Stimulated activated naive CD8-positive, alpha-beta T cell treated with anti-CD3 and anti-CD28 coated beads, Interleukin-15, Interleukin-2, amounts not matched to agents 100 ng/mL and 50 ng/mL, for 24 hours (primary cell): ENCODE measurements at regions not wholly inside any gene's neighbourhood (a gene's known extent, or its start where the extent isn't known, plus 50 kb on each side); places are given as distances from the start of the nearest gene placed in this dataset.
"Not testable (repeated sequence)": the region's sequence is repeated elsewhere in the genome, so short reads cannot be mapped to it uniquely, and the experiment has no call there.

Source experiments
- H3K27ac Mint-ChIP-seq: one replicate; pipeline ENCODE4 v1.8.0; 2021; ENCODE audit warnings: mild to moderate bottlenecking, mixed read lengths
- H3K27me3 Mint-ChIP-seq: one replicate; pipeline ENCODE4 v1.8.0; 2021; ENCODE audit warnings: mixed read lengths
- H3K36me3 Mint-ChIP-seq: one replicate; pipeline ENCODE4 v1.8.0; 2021; ENCODE audit warnings: low read depth, mixed read lengths
- H3K4me1 Mint-ChIP-seq: one replicate; pipeline ENCODE4 v1.8.0; 2021; ENCODE audit warnings: low read depth, mixed read lengths
- H3K4me3 Mint-ChIP-seq: one replicate; pipeline ENCODE4 v1.8.0; 2021; ENCODE audit warnings: mild to moderate bottlenecking, mixed read lengths
- H3K9me3 Mint-ChIP-seq: one replicate; pipeline ENCODE4 v1.8.0; 2021; ENCODE audit warnings: mixed read lengths

DNA sequence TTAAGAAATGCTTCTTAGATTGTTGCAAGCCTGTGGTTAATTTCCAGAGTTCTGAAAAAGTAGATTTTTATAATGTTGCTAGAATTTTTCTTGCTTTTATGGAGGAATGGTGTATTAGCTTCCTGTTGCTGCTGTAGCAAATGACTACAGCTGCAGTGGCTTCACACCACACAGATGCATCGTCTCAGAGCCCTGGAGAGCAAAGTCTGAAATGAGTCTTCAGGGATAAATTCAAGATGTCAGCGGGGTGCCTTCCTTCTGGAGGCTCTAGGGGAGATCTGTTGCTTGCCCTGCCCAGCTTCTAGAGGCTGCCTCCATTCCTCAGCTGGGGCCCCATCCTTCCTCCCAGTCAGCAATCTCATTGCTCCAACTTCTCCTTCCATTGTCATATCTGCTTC, 187.8 kb downstream of the ZNF516 start:
- Mint-ChIP-seq H3K9me3 (no peaks in the 10 kb centered on the region), H3K36me3 (no peaks in the 10 kb centered on the region), H3K27me3 (no peaks in the 10 kb centered on the region), H3K4me1 (no peaks in the 10 kb centered on the region), H3K27ac (no peak overlapping the region), H3K4me3 (no peak overlapping the region)

DNA sequence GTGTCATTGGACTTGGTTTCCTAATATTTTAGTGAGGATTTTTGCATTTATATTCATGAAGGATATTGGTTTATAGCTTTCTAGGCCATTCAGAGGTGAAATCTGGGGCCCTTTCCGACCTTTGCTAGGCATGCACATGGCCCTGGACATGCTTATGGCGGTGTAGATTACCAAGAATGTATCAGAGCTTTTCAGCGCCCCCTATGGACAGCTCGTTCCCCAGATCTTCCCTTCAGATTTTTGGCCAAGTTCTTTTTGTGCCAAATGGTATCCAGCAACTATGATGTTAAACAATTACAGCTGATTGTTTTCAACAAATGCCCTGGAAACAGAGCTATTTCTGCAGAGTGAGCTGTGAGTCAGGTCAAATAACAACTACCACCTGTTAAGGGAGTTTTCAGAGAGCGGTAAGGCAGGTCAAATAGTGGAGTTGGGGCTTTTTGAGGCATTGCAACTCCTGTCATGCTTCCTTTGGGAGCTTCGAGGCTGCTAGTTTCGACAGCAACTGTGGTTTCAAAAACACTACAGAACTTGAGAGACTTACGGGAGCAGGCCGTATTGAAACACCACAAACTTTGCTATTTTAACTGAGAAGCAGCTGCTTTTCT, 188.3 kb downstream of the ZNF516 start:
- H3K27me3 Mint-ChIP-seq: no peaks in the 10 kb centered on the region
- H3K4me3 Mint-ChIP-seq: no peak overlapping the region
- no peaks in the 10 kb centered on the region for H3K36me3 Mint-ChIP-seq
- H3K27ac Mint-ChIP-seq: no peak overlapping the region
- H3K9me3 Mint-ChIP-seq: no peaks in the 10 kb centered on the region
- no peaks in the 10 kb centered on the region for H3K4me1 Mint-ChIP-seq

DNA sequence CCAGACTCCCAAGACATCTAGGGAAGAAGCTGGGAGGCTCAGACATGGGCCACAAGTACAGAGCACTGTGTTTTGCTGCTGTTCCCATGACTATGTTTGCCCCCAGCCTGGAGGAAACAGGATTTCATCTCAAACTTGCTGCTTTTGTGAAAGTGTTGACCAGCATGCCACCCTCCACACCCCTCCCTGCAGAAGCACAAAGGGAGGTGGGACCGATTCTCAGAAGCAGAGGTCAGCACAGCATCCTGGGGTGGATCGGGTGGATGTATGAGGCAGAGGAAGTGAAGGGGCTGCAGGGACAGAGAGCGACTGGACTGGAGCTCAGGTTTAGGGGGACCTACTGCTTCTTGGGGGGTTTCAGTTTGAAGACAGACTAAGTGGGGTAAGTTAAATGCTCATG, 209.2 kb downstream of the ZNF516 start:
- Mint-ChIP-seq H3K9me3 (no peaks in the 10 kb centered on the region), H3K27me3 (no peaks in the 10 kb centered on the region), H3K4me1 (no peaks in the 10 kb centered on the region), H3K36me3 (no peaks in the 10 kb centered on the region), H3K4me3 (no peak overlapping the region), H3K27ac (no peak overlapping the region)

DNA sequence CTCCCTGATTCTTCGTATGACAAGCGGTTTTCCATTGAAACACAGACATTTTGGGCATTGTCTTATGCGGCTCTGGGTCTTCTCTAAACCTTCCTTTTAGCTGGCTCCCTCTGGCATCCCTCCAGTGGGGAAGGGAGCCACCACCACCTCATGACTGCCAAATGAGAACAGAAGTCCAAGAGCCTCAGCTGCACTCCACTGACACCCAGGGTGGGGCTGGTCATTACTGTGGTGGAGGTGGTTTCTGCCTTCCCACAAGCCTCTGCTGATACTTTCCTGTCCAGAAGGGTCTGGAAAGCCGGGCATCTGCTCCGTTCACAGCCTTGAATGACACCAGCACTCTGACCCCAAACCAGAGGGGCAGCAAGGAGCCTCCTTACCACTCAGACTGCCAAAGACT, 213.5 kb downstream of the ZNF516 start:
- Mint-ChIP-seq H3K4me1 (no peaks in the 10 kb centered on the region), H3K36me3 (no peaks in the 10 kb centered on the region), H3K4me3 (no peak overlapping the region), H3K9me3 (no peaks in the 10 kb centered on the region), H3K27me3 (no peaks in the 10 kb centered on the region), H3K27ac (no peak overlapping the region)

DNA sequence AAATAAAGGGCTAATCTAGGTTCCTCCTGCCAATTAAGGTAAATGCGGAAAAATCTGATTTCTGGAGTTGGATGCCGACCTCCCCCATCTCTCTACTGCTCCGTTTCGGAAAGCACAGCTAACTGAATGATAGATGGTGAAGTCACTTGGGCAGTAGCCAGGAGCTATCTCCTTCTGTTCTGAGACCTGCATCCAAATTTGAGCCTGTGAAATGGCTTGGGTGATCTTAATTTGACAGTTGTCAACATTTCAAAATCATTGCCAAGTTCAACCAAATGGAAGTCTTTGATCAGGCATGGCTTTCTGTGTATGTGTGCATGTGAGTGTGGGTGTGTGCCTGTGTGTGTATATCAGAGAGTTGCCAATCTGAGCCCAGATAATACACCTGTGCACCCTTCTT, 217.2 kb downstream of the ZNF516 start:
- Mint-ChIP-seq H3K27me3 (no peaks in the 10 kb centered on the region), H3K4me3 (no peak overlapping the region), H3K4me1 (no peaks in the 10 kb centered on the region), H3K9me3 (no peaks in the 10 kb centered on the region), H3K27ac (no peak overlapping the region), H3K36me3 (no peaks in the 10 kb centered on the region)

DNA sequence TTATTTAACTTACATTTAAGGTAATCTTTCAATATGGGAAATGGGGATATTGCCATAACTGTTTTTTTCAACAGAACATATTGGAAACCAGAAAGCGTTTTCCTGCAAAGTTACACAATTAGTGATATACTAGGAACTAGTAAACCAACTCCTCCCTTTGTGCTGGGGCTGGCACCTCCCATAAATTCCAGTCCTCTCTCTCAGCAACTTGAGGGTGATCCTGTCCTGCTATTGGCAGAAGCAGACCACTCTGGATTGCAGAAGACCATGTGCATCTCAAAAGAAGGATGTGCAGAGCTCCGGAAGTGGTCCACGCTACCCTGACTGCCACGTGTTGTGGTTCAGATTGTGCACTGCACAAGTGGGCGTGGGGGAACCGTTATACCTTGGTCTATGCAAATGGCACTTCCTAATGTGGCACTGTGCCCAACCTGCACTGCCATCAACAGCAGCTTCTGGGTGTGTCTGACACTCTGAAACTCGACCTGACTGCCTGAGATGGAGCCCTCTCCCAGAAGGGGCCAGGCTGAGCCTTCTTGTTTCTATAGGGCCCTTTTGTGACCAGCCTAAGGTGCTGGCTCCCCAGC, 219.2 kb downstream of the ZNF516 start:
- H3K27me3 Mint-ChIP-seq: no peaks in the 10 kb centered on the region
- H3K4me3 Mint-ChIP-seq: no peak overlapping the region
- H3K36me3 Mint-ChIP-seq: no peaks in the 10 kb centered on the region
- H3K27ac Mint-ChIP-seq: no peak overlapping the region
- H3K9me3 Mint-ChIP-seq: no peaks in the 10 kb centered on the region
- no peaks in the 10 kb centered on the region for H3K4me1 Mint-ChIP-seq

DNA sequence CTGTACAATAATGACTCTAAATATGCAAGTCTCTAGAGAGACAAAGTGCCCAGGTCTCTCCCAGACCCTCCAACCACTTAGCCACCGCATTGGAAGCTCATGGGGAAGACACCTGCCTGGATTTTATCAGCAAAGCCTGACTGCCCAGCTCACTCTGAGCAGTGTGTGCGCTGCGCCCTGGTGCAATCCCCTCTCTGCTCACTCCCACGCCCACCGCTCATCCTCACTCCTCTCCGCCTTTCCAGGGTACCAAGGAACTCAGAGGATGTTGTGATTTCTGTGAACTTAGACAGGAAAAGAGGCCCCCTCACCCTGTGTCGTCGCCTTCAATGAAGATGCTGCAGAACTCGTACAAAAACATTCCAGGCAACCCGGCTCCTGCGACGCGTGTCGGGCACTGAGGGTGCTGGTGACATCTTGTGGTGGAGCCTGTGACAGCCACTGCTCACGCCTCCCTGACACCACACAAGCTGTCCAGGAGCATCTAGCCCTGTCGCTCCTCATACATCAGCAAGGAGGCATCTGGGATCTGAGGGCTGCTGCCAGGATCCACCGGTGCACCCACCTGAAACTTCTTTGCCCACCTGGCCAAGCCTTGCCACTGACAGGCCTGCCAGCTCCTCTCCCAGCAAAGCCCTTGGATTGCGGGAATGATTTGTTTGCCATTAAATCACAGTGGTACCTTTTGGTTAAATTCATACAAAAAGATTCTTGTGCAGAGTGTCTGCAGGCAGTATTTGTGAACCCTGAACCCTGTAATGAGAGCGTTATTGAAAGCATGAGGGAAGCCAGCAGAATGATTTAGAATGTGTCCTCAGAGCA, 220.4 kb downstream of the ZNF516 start:
- H3K36me3 Mint-ChIP-seq: no peaks in the 10 kb centered on the region
- H3K4me1 Mint-ChIP-seq: no peaks in the 10 kb centered on the region
- no peak overlapping the region for H3K4me3 Mint-ChIP-seq
- no peaks in the 10 kb centered on the region for H3K27me3 Mint-ChIP-seq
- no peak overlapping the region for H3K27ac Mint-ChIP-seq
- H3K9me3 Mint-ChIP-seq: no peaks in the 10 kb centered on the region

DNA sequence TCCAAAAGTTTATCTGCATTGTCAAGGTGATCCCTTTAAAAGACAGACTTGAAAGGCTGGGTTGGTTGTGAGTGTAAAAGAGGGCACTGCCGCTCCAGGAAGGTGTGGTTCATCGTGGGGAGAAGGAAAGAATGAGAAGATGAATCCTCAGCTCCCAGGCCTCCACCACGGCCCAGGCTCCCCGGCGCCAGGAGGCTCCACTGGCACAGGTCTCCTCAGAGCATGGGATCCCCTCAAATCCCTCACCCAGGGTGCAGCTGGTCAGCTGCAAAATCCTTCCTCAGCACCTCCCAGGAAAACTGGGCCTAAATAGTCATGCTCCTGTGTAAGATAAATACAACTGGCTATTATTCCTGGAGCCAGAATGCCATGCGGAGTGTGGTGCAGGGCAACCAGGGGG, 221.1 kb downstream of the ZNF516 start:
- Mint-ChIP-seq H3K27me3 (no peaks in the 10 kb centered on the region), H3K27ac (no peak overlapping the region), H3K4me1 (no peaks in the 10 kb centered on the region), H3K9me3 (no peaks in the 10 kb centered on the region), H3K36me3 (no peaks in the 10 kb centered on the region), H3K4me3 (no peak overlapping the region)

DNA sequence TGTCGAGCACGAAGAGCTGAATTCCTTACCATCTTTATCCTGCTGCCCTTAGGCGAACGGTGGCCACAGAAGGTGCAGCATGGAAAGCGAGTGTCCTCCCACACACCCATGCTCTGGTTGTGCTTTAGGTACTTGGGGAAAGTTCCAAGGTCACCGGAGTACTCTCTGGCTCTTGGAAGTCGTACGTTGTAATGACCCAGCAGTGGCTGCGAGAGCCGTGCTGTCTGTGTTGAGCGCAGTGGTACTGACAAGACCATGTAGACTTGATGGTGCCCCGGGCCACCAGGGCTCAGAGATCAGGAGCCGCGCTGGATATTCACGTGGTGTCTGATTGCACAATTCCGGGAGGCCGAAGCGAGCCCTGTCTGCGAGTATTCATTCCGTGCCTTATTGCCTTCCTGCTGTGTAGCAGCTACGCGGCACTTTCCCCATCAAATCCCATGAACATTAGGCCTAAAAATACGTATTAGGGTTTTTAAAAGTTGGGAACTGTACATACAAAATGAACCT, 222.0 kb downstream of the ZNF516 start:
- H3K4me1 Mint-ChIP-seq: no peaks in the 10 kb centered on the region
- H3K36me3 Mint-ChIP-seq: no peaks in the 10 kb centered on the region
- no peak overlapping the region for H3K27ac Mint-ChIP-seq
- no peaks in the 10 kb centered on the region for H3K9me3 Mint-ChIP-seq
- H3K27me3 Mint-ChIP-seq: no peaks in the 10 kb centered on the region
- no peak overlapping the region for H3K4me3 Mint-ChIP-seq

DNA sequence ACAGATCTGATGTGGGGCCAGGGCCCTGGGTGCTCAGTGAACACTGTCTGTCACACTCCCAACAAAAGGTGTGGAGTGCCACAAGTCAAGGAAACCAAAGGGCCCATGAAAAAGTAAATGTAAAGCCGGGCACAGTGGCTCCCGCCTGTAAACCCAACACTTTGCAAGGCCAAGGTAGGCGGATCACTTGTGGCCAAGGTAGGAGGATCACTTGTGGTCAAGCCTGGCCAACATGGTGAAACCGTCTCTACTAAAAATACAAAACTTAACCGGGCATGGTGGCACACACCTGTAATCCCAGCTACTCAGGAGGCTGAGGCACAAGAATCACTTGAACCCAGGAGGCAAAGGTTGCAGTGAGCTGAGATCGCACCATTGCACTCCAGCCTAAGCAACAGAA, 227.6 kb downstream of the ZNF516 start:
- H3K4me3 Mint-ChIP-seq, H3K9me3 Mint-ChIP-seq, H3K27ac Mint-ChIP-seq, H3K36me3 Mint-ChIP-seq, H3K27me3 Mint-ChIP-seq, H3K4me1 Mint-ChIP-seq: not testable (repeated sequence)

DNA sequence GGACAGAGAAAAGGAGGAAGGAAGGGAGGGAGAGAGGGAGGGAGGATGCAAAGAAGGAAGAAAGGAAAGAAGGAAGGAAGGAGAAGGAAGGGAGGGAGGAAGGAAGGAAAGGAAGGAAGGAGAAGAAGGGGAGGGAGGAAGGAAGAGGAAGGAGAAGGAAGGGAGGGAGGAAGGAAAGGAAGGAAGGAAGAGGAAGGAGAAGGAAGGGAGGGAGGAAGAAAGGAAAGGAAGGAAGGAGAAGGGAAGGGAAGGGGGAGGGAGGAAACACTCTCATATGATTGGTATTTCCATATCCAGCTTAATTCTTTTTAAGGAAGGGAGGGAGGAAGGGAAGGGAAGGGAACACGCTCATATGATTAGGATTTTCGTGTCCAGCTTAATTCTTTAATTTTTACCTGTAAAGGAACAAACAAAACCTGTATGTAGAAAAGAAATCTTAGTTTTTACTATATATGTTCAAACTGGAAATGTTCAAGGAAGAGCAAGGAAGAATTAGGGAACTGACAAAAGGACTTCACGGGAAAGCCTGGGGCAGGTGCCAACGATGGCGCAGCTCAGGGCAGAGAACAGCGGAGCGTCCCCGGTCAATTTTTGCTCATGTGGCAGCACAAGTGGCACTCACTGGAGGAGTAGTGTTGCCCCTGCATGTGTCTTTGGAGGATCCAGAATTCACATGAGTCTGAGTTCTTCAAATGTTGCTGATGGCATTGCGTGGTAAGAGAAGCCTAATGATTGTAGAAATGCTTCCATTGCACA, 228.6 kb downstream of the ZNF516 start:
- H3K27me3 Mint-ChIP-seq: peaks cover 4% of the 10 kb centered on the region
- H3K36me3 Mint-ChIP-seq: no peaks in the 10 kb centered on the region
- H3K9me3 Mint-ChIP-seq: no peaks in the 10 kb centered on the region
- H3K4me3 Mint-ChIP-seq: no peak overlapping the region
- no peaks in the 10 kb centered on the region for H3K4me1 Mint-ChIP-seq
- no peak overlapping the region for H3K27ac Mint-ChIP-seq

DNA sequence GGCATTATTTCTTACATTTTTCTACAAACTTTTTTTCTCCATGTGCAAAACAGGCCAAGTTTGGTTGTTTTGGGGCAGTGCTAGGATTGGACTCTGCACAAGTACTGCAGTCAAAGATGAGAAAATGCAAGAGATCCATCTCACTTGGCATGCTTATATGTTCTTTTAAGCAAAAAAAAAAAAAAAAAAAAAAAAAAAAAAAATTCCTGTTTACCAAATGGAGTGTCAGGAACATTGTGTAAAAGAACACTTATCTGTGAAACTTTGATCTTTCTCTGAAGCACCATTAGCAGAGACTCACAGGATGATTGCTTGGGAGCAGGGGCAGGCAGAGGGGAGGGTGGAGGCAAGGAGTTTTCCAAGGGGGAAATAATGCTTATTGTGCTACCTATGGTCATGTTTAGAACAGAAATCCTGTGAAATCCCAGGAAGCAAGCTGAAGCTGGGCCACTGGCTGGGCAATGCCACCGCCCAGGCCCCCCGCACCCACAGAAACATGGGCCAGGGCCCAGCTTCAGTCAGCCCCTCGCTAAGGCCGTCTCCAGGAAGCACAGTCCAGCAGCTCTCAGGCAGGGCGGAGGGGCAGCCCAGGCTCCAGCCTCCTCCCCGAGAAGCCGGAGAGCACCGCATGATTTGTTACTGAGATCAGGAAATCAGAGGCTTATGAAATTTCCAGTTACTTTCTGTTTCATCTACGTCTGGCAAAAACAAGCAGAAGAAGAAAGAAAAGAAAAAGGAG, 229.4 kb downstream of the ZNF516 start:
- Mint-ChIP-seq H3K9me3 (no peaks in the 10 kb centered on the region), H3K36me3 (no peaks in the 10 kb centered on the region), H3K4me1 (no peaks in the 10 kb centered on the region), H3K4me3 (no peak overlapping the region), H3K27ac (no peak overlapping the region), H3K27me3 (peaks cover 4% of the 10 kb centered on the region)

DNA sequence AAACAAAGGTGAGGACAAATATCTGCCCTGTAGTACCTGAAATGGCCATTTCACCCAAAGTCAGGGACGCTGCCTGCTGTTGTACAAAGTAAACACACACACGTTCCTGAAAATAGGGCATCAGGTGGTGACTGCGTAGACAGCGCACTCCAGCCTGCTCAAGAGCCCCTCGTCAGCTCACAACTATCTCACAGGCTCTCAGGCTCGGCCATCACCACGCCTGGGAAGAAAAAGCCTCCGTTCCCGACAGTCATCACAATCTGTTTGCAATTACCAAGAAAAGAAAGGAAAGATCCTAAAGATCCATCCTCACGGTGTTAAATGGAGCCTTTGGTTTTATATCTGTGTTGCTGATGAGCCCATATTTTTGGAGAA, 230.2 kb downstream of the ZNF516 start:
- peaks cover 4% of the 10 kb centered on the region for H3K27me3 Mint-ChIP-seq
- H3K4me3 Mint-ChIP-seq: no peak overlapping the region
- no peaks in the 10 kb centered on the region for H3K36me3 Mint-ChIP-seq
- H3K9me3 Mint-ChIP-seq: no peaks in the 10 kb centered on the region
- H3K4me1 Mint-ChIP-seq: no peaks in the 10 kb centered on the region
- no peak overlapping the region for H3K27ac Mint-ChIP-seq

DNA sequence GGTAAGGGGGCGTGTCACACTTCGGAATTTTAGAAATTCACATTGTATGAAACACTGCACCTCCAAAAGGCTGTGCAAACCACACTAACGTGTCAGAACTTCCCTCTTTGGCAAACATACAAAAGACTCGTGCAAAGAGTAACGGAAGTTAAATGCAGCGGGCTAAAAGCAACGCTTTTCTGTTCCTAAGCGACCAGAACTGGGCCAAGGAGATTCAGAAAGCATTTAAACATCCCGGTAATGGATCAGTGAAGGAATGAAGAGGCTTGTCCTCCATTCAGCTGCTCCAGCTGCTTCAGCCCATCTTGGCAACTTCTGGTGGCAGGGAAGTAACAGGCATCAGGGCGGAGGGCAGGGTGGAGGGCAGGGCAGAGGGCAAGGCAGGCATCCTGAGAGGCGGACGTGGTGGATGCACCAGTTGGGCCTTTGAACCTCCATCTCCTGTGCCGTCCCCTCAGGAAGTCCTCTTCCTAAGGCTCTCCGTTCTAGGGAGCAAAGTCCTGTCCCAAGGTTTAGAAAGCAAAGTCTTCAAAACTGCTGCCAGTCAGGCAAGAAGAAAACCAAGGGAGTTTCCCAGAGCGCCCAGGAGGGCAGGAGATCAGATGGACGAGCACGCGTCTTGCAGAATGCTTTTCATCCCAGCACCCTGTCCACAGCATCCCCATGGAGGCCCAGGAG, 230.7 kb downstream of the ZNF516 start:
- Mint-ChIP-seq H3K4me3 (no peak overlapping the region), H3K27ac (no peak overlapping the region), H3K4me1 (no peaks in the 10 kb centered on the region), H3K9me3 (no peaks in the 10 kb centered on the region), H3K36me3 (no peaks in the 10 kb centered on the region), H3K27me3 (peaks cover 4% of the 10 kb centered on the region)
